Skeletal muscle satellite cell (primary cell): ENCODE measurements at regions not wholly inside any gene's neighbourhood (a gene's known extent, or its start where the extent isn't known, plus 50 kb on each side); places are given as distances from the start of the nearest gene placed in this dataset.

Source experiments
- H3K27me3 ChIP-seq: 2 replicates; pipeline ENCODE4 v1.7.0; 2013; ENCODE audit warnings: low read length; ENCODE audit not compliant: control insufficient read depth, insufficient read depth
- H3K36me3 ChIP-seq: 2 replicates; pipeline ENCODE4 v1.7.0; 2013; ENCODE audit warnings: mild to moderate bottlenecking, control low read depth, low read length; ENCODE audit not compliant: insufficient read depth
- H3K4me1 ChIP-seq: 2 replicates; pipeline ENCODE4 v1.7.0; 2013; ENCODE audit warnings: low read length; ENCODE audit not compliant: control insufficient read depth, insufficient read depth
- H3K4me2 ChIP-seq: 2 replicates; pipeline ENCODE4 v1.7.0; 2013; ENCODE audit warnings: mild to moderate bottlenecking, low read length
- H3K4me3 ChIP-seq: 2 replicates; pipeline ENCODE4 v1.7.0; 2013; ENCODE audit warnings: low read length
- H3K9ac ChIP-seq: 2 replicates; pipeline ENCODE4 v1.7.0; 2013; ENCODE audit warnings: mild to moderate bottlenecking, low read depth, low read length, moderate library complexity
- H3K9me3 ChIP-seq: replicated peaks from 2 replicates; pipeline ENCODE4 v1.7.0; 2013; ENCODE audit warnings: mild to moderate bottlenecking, control low read depth, low read length

GRCh38 chr5:174159327-174160114, 114.0 kb downstream of the NSG2 start:
- Histone ChIP-seq H3K4me1 (no peaks in the 10 kb centered on the region), H3K4me3 (no peak overlapping the region), H3K9ac (no peak overlapping the region), H3K9me3 (no peaks in the 10 kb centered on the region), H3K36me3 (no peaks in the 10 kb centered on the region), H3K27me3 (no peaks in the 10 kb centered on the region), H3K4me2 (no peak overlapping the region)

DNA sequence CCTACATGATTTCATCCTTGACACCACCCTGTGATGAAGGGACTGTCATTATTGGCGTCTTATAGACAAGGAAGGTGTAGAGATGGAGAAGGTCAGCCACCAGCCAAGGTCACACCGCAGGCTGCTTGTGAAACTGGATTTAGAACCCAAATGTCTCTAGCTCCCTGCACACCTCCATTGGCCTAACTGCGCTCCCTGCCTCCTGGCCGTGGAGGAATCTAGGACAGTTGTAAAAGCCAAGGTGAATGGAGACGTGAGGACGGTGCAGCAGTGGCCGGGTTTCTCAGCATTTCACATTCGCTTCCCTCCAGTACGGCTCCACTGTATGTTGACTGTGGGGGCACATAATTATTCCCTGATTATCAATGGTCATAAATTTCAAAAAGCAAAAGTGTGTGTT, 119.9 kb downstream of the NSG2 start:
- Histone ChIP-seq H3K4me1 (no peaks in the 10 kb centered on the region), H3K4me2 (no peak overlapping the region), H3K9ac (no peak overlapping the region), H3K27me3 (no peaks in the 10 kb centered on the region), H3K4me3 (no peak overlapping the region), H3K36me3 (no peaks in the 10 kb centered on the region), H3K9me3 (no peaks in the 10 kb centered on the region)

DNA sequence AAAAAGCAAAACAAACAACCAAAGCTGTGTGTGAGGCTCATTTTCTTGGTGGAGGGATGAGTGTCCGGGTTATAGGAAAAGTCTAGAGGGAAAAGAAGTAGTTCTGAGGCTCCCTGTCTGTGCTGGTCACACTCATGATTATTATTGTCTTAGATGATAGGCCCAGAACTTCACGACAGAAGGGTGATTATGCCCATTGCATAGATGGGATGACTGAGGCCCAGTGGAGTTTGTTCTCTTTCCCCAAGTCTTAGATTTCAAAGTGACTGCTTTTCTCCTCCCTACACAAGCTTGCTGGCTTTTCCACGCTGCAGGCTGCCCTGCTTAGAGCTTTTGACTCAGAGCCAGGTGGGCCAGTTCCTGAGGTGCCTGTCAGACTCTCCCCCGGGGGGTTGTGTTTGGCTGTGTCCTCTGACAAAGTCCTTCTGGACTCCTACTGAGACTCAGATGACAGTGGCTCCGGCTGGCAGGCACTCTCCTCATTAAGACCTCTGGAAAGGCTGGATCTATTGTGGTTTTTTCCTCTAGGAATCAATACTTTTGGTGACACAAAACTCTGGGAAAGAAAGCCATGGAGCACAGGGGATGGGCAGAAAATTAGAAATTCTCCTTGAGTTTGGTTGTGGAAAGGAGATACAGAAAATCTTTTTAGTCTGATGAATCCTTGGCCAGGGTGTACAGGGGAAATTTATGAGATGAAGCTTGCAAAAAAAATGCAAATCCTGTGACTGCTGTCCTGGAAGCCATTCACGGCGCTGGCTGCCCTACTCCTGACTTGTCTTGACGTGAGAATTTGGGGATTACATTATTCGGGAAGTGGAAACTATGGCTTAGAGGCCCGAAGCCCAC, 120.9 kb downstream of the NSG2 start:
- Histone ChIP-seq H3K9ac (no peak overlapping the region), H3K36me3 (no peaks in the 10 kb centered on the region), H3K4me3 (no peak overlapping the region), H3K4me1 (no peaks in the 10 kb centered on the region), H3K4me2 (no peak overlapping the region), H3K9me3 (no peaks in the 10 kb centered on the region), H3K27me3 (no peaks in the 10 kb centered on the region)

DNA sequence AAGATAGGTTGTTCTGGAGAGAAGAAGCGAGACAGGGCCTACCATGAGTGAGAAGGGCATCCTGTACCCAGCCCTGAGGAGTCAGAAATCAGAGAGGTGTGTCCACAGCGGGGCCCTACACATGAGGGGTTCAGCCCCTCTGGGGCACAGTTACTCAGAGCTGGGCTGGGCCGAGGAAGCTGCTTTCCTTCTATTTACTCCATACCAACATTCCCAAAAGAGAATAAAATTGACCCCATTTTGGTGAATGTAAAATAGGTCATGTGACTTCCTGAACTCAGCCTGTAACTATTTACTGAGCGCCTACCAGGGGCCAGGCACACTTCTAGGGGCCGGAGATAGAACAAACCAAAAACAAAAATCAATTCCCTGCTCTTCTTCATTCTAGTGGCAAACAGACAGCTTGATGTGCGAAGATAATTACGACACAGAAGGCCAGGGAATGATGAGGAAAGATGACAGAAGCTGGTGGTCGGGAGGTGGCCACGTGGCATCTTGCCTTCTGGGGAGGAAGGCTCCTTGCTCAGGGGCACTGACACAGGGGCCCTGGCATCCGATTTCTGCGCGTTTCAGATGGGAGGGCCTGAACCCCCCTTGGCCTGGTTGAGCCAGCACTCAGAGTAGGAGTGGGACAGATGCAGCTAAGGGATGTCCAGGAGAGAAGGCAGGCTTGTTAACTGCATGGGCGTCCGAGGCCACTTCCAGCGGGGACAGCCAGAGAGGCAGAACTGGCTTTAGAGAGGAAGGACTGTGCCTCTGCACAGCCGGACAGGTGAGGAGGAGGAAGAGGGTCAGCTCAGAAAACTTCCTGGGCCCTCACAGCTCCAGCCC, 121.8 kb downstream of the NSG2 start:
- H3K9me3 ChIP-seq = no peaks in the 10 kb centered on the region
- no peaks in the 10 kb centered on the region for H3K4me1 ChIP-seq
- no peak overlapping the region for H3K4me3 ChIP-seq
- H3K9ac ChIP-seq = no peak overlapping the region
- H3K4me2 ChIP-seq = no peak overlapping the region
- no peaks in the 10 kb centered on the region for H3K36me3 ChIP-seq
- H3K27me3 ChIP-seq = no peaks in the 10 kb centered on the region

DNA sequence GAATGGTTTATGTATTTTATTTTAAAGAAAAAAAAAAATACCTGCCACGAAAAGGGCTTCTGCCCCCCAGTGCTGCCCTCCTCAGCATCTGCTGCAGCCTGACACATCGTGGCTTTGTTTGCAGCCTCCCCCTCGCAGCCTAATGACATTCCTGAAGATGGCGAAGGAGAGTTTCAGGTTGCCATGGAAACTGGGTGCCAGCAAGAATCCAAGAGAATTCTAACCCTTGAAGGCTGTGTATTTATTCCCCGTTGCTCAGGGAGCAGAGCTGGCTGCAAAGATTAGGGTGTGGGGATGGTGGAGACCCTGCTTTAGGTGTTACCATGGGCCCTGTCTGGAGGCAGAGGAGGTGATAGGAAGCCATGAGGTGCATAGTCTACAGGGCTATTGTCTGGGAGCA, 126.6 kb downstream of the NSG2 start:
- Histone ChIP-seq H3K9me3 (peaks cover 3% of the 10 kb centered on the region), H3K36me3 (no peaks in the 10 kb centered on the region), H3K4me3 (no peak overlapping the region), H3K9ac (no peak overlapping the region), H3K27me3 (no peaks in the 10 kb centered on the region), H3K4me1 (no peaks in the 10 kb centered on the region), H3K4me2 (no peak overlapping the region)

GRCh38 chr5:174172566-174172965, 127.1 kb downstream of the NSG2 start:
- Histone ChIP-seq H3K36me3 (no peaks in the 10 kb centered on the region), H3K9me3 (peaks cover 3% of the 10 kb centered on the region), H3K27me3 (no peaks in the 10 kb centered on the region), H3K4me2 (no peak overlapping the region), H3K9ac (no peak overlapping the region), H3K4me3 (no peak overlapping the region), H3K4me1 (no peaks in the 10 kb centered on the region)

DNA sequence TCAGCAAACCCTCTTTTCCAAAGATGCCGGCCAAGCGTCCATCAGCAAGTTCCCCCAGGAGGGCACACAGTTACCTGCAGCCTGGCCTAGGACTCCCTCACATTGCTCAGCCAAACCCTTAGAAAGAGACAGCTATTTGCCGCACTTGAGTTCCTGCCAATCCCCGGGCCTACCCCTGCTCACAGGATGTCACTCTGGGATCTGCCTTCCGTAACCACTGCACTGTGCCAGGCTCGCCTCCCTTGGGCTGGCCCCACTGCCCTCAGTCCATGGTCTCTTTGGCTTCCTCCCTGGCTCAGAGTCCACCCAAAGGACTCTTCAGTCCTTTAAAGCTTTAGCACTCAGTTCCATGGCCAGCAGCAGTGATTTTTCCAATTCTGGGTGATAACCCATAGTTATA, 128.3 kb downstream of the NSG2 start:
- Histone ChIP-seq H3K36me3 (no peaks in the 10 kb centered on the region), H3K9me3 (peaks cover 3% of the 10 kb centered on the region), H3K4me1 (no peaks in the 10 kb centered on the region), H3K27me3 (no peaks in the 10 kb centered on the region), H3K4me3 (no peak overlapping the region), H3K9ac (no peak overlapping the region), H3K4me2 (no peak overlapping the region)

DNA sequence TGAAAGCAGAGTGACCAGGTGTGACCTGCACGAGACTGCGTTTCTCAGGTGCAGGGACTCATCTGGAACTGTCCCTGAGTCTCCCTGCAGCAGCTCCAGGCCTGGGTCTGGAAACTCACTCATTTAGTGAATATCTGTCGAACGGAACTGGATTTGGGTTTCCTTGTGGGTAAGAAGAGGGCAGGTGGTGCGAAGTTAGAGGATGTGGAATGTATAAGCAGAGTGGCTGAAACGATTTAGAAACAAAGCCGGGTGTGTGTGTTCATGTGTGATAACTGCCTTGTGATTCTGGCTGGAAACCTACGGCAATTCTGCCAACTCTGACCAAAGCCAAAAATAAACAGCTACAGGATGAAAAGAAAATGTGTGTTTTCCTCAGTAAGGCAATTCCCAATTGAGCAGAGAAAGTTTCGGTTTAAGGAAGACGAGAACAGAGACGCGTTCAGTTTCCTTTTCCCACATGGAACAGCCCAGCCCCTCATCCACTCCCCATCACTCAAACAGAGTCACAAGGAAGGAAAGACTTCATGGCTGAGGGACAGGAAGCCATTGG, 130.3 kb downstream of the NSG2 start:
- Histone ChIP-seq H3K27me3 (no peaks in the 10 kb centered on the region), H3K4me3 (no peak overlapping the region), H3K36me3 (no peaks in the 10 kb centered on the region), H3K4me1 (no peaks in the 10 kb centered on the region), H3K4me2 (no peak overlapping the region), H3K9ac (no peak overlapping the region), H3K9me3 (peaks cover 4% of the 10 kb centered on the region)

- H3K4me2 ChIP-seq = no peak overlapping the region
- no peak overlapping the region for H3K9ac ChIP-seq
- H3K4me1 ChIP-seq = no peaks in the 10 kb centered on the region
- no peaks in the 10 kb centered on the region for H3K36me3 ChIP-seq
- peaks cover 8% of the 10 kb centered on the region for H3K9me3 ChIP-seq
- H3K27me3 ChIP-seq = no peaks in the 10 kb centered on the region
- no peak overlapping the region for H3K4me3 ChIP-seq
Measured at GRCh38 chr5:174176511-174176910, 131.0 kb downstream of the NSG2 start.

DNA sequence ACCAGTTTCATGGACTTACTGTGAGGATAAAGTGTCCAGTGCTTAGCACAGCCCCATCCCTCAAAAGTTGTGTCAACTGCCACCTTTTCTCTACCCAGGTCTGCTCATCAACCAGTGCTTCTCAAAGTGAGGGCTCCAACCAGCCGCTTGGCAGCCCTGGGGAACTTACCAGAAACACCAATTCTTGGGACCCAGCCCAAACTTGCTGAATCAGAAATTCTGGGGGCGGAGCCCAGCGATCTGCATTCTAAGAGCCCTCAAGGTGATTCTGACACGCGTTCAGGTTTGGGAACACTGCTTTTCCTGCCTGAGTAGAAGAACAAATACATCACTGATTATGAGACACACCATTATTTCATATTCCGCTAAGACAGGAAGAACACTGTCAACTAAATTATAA, 132.0 kb downstream of the NSG2 start:
- Histone ChIP-seq H3K27me3 (no peaks in the 10 kb centered on the region), H3K4me1 (no peaks in the 10 kb centered on the region), H3K36me3 (no peaks in the 10 kb centered on the region), H3K9me3 (peaks cover 8% of the 10 kb centered on the region), H3K4me2 (no peak overlapping the region), H3K4me3 (no peak overlapping the region), H3K9ac (no peak overlapping the region)

DNA sequence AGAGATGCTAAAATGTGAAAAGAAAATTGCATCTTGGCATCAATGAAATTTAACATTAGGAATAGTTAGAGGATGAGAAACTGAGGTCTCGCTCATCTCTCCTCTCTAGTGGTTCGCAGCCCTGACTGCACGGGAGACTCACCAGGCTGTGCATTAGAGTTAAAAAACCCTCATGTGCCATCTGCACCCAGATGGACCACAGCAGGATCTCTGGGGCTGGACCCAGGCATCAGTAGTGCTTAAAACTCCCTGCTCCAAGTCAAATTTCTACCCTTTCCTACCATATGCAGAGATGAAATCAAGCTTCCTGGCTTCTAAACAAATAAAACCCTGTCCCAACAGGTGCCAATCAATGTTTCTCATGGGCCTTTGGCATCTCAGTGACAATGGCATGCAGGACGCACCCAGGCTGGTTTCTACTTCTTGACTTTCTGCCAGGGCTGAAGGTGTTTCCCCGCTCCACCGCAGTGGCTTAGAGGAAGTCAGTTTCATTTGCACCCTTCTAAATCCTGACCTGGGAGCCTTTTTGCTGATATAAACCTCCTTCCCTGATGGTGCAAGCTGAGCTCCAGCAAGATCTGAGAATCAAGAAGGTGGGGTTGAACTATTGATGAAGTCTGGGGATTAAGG, 132.6 kb downstream of the NSG2 start:
- Histone ChIP-seq H3K4me2 (no peak overlapping the region), H3K36me3 (no peaks in the 10 kb centered on the region), H3K27me3 (no peaks in the 10 kb centered on the region), H3K9me3 (peaks cover 8% of the 10 kb centered on the region), H3K9ac (no peak overlapping the region), H3K4me1 (no peaks in the 10 kb centered on the region), H3K4me3 (no peak overlapping the region)
